ENCODE measurements at regions not wholly inside any gene's neighbourhood (a gene's known extent, or its start where the extent isn't known, plus 50 kb on each side); places are given as distances from the start of the nearest gene placed in this dataset.
A peak's percentile ranks its signal among the peaks of the same experiment; 100 is the strongest.

DNA sequence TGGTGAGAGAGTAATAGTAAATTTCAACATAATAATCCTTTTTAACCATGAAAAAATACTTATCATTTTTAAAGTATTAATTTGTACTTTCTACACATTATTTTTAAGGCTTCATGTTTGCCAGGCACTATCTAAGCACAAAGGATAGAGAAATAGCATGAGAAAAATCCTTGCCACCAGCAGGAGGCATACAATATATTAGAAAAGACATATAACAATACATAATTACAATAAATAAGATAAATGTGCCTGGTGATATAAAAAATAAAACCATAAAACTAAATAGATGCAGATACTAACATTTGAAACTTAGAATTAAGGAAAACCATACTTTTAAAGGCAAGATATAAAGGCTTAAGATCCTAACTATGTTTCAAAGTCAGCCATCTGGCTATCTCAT lies 1256.4 kb downstream of the DIAPH3 start:
- TF ChIP-seq EZH2 (IDR thresholded peaks at IDR 0.05; ENCODE audit: borderline replicate concordance, low read depth, low read length, poor library complexity, severe bottlenecking), result no peak
- TF ChIP-seq CTCF (conservative IDR thresholded peaks at IDR 0.05; ENCODE audit: low read depth, low read length), result peak; percentile 39; the same call in 1 of the 2 replicates

Data from A673 (cell line).